CD14-positive monocyte (primary cell): ENCODE measurements at regions not wholly inside any gene's neighbourhood (a gene's known extent, or its start where the extent isn't known, plus 50 kb on each side); places are given as distances from the start of the nearest gene placed in this dataset.

Experiments used
- DNase-seq, 3 donors: peaks; one replicate each; pipeline ENCODE4 v3.0.0-alpha.2; 2011 to 2022
- H2AFZ ChIP-seq: 2 replicates; pipeline ENCODE4 v1.6.0; 2012; ENCODE audit warnings: mild to moderate bottlenecking, low read depth, low read length, inconsistent platforms; ENCODE audit not compliant: insufficient read depth, poor library complexity, severe bottlenecking
- H3K27ac ChIP-seq, 2 donors: 1 replicate in 1 of 2; 2 replicates in 1 of 2; pipeline ENCODE4 v1.5.1; 2012 to 2013; ENCODE audit warnings: low read length in 2 of 2, control low read depth in 1 of 2, inconsistent platforms in 1 of 2, low read depth in 1 of 2, mild to moderate bottlenecking in 1 of 2
- H3K27me3 ChIP-seq, 2 donors: one replicate each; pipeline versions ENCODE4 v1.6.0 to v1.6.1; 2011 to 2013; ENCODE audit warnings: low read length in 2 of 2; ENCODE audit not compliant: control insufficient read depth in 2 of 2, insufficient read depth in 2 of 2
- H3K36me3 ChIP-seq, 2 donors: replicated peaks in 1 of 2; 1 replicate in 1 of 2; 2 replicates in 1 of 2; pipeline versions ENCODE4 v1.5.1 to v1.6.1; 2012 to 2013; ENCODE audit warnings: low read length in 2 of 2, control low read depth in 1 of 2, inconsistent platforms in 1 of 2, mild to moderate bottlenecking in 1 of 2; ENCODE audit not compliant: insufficient read depth in 2 of 2, control insufficient read depth in 1 of 2
- H3K4me1 ChIP-seq, 2 donors: 1 replicate in 1 of 2; 2 replicates in 1 of 2; pipeline versions ENCODE4 v1.5.1 to v1.6.1; 2012 to 2013; ENCODE audit warnings: low read length in 2 of 2, control low read depth in 1 of 2, inconsistent platforms in 1 of 2, mild to moderate bottlenecking in 1 of 2, moderate library complexity in 1 of 2; ENCODE audit not compliant: insufficient read depth in 2 of 2, control insufficient read depth in 1 of 2
- H3K4me2 ChIP-seq: replicated peaks from 2 replicates; pipeline ENCODE3; 2012; ENCODE audit warnings: low read length, moderate library complexity, mild to moderate bottlenecking; ENCODE audit not compliant: poor library complexity, severe bottlenecking; ENCODE audit errors: extremely low read depth
- H3K4me3 ChIP-seq, 3 experiments: fragments of 200-600 bp in 1 of 3; sonication (generic) in 1 of 3; replicated peaks in 1 of 3; 1 replicate in 2 of 3; 2 replicates in 1 of 3; pipeline ENCODE4 v1.5.1; 2011 to 2013; ENCODE audit warnings: low read length in 3 of 3, mild to moderate bottlenecking in 3 of 3, control low read depth in 2 of 3, low read depth in 2 of 3, inconsistent platforms in 1 of 3, moderate library complexity in 1 of 3
- H3K79me2 ChIP-seq: 2 replicates; pipeline ENCODE4 v1.6.0; 2012; ENCODE audit warnings: mild to moderate bottlenecking, control low read depth, inconsistent platforms, low read length, moderate library complexity; ENCODE audit not compliant: insufficient read depth
- H3K9ac ChIP-seq: 2 replicates; pipeline ENCODE4 v1.6.0; 2017; ENCODE audit warnings: low read length, mild to moderate bottlenecking; ENCODE audit not compliant: insufficient read depth, poor library complexity, severe bottlenecking
- H3K9me3 ChIP-seq, 2 donors: replicated peaks in 1 of 2; 1 replicate in 1 of 2; 2 replicates in 1 of 2; pipeline versions ENCODE4 v1.5.1 to v1.6.1; 2012 to 2013; ENCODE audit warnings: low read length in 2 of 2, control low read depth in 1 of 2; ENCODE audit not compliant: control insufficient read depth in 1 of 2, insufficient read depth in 1 of 2
- H4K20me1 ChIP-seq: 2 replicates; pipeline ENCODE4 v1.6.0; 2012; ENCODE audit warnings: mild to moderate bottlenecking, low read length, control low read depth, moderate library complexity; ENCODE audit not compliant: insufficient read depth
- H3K27ac Mint-ChIP-seq, 7 donors: one replicate each; pipeline ENCODE4 v1.8.0; 2020; ENCODE audit warnings: mild to moderate bottlenecking in 7 of 7, mixed read lengths in 7 of 7, moderate library complexity in 6 of 7, inconsistent platforms in 2 of 7
- H3K27me3 Mint-ChIP-seq, 3 donors: one replicate each; pipeline ENCODE4 v1.8.0; 2021 to 2022; ENCODE audit warnings: low read depth in 3 of 3, mild to moderate bottlenecking in 3 of 3, mixed read lengths in 3 of 3, moderate library complexity in 3 of 3, inconsistent platforms in 1 of 3
- H3K36me3 Mint-ChIP-seq, 2 donors: one replicate each; pipeline ENCODE4 v1.8.0; 2020; ENCODE audit warnings: mixed read lengths in 2 of 2, inconsistent platforms in 1 of 2, mild to moderate bottlenecking in 1 of 2
- H3K4me1 Mint-ChIP-seq: one replicate; pipeline ENCODE4 v1.8.0; 2020; ENCODE audit warnings: mild to moderate bottlenecking, mixed read lengths
- H3K4me3 Mint-ChIP-seq, 2 donors: one replicate each; pipeline ENCODE4 v1.8.0; 2020; ENCODE audit warnings: mild to moderate bottlenecking in 2 of 2, mixed read lengths in 2 of 2, moderate library complexity in 1 of 2
- H3K9me3 Mint-ChIP-seq, 7 donors: one replicate each; pipeline ENCODE4 v1.8.0; 2020 to 2022; ENCODE audit warnings: mixed read lengths in 7 of 7, mild to moderate bottlenecking in 6 of 7, moderate library complexity in 6 of 7, inconsistent platforms in 2 of 7
- WGBS: methylation state at CpG from one replicate; pipeline ENCODE4 v1.1.5; 2013; ENCODE audit warnings: missing lambda C conversion rate; ENCODE audit not compliant: insufficient coverage; 5-methylcytosine and 5-hydroxymethylcytosine counted together
- intact Hi-C, 2 donors: fragments of 100-400 bp; cut with micrococcal nuclease; formaldehyde crosslinking; loops; one replicate each; pipeline versions ENCODE4 v1.15.0 to v1.15.1; 2023
- TF ChIP-seq, protein P1 (sequence below): fragments of 200-600 bp; IDR thresholded peaks from one replicate; pipeline ENCODE4 v1.8.0; 2022; ENCODE audit warnings: antibody characterized with exemption, mild to moderate bottlenecking

DNA sequence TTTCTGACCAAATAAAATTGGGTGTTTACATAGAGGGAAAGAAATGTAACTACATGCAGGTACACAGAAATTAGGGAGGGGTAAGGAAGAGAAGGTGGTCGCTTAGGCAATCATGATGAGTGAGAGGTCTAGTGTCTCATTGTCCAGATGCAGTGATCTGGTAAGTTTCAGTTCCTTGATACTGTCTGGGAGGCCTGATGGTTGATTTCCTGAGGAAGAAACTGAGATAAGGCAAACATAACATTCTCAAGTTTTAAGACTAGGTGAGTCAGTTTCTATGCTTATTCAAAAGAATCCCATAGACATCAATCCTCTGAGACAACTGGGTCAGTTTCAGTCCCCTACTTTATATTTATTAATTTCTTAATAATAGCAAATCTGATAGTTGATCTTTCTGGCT lies 843.3 kb upstream of the CDH10 start:
- Mint-ChIP-seq H3K36me3 (no peaks in the 10 kb centered on the region), H3K4me1 (peaks cover 16% of the 10 kb centered on the region), H3K4me3 (no peak overlapping the region), H3K27me3 (no peaks in the 10 kb centered on the region), H3K9me3 (peaks cover 0 to 7% (median 1%) of the 10 kb centered on the region in 7 donors), H3K27ac (no peak overlapping the region)
- H3K36me3 ChIP-seq = no peaks in the 10 kb centered on the region
- no peak overlapping the region for H3K4me3 ChIP-seq
- intact Hi-C loops = no loop called here
- H3K27ac ChIP-seq = no peak overlapping the region
- H3K27me3 ChIP-seq = no peaks in the 10 kb centered on the region
- no peak overlapping the region for H3K9ac ChIP-seq
- peaks cover 0 to 13% of the 10 kb centered on the region in 2 donors for H3K4me1 ChIP-seq
- 8% methylated on average over 1 of the region's 1 CpG for WGBS
- no peaks in the 10 kb centered on the region for H4K20me1 ChIP-seq
- no peak for DNase-seq
- no peaks in the 10 kb centered on the region for H3K9me3 ChIP-seq
- no peak overlapping the region for H3K4me2 ChIP-seq
- H3K79me2 ChIP-seq = no peaks in the 10 kb centered on the region
- TF ChIP-seq, protein P1, sequence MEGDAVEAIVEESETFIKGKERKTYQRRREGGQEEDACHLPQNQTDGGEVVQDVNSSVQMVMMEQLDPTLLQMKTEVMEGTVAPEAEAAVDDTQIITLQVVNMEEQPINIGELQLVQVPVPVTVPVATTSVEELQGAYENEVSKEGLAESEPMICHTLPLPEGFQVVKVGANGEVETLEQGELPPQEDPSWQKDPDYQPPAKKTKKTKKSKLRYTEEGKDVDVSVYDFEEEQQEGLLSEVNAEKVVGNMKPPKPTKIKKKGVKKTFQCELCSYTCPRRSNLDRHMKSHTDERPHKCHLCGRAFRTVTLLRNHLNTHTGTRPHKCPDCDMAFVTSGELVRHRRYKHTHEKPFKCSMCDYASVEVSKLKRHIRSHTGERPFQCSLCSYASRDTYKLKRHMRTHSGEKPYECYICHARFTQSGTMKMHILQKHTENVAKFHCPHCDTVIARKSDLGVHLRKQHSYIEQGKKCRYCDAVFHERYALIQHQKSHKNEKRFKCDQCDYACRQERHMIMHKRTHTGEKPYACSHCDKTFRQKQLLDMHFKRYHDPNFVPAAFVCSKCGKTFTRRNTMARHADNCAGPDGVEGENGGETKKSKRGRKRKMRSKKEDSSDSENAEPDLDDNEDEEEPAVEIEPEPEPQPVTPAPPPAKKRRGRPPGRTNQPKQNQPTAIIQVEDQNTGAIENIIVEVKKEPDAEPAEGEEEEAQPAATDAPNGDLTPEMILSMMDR = no peak
- no peak overlapping the region for H2AFZ ChIP-seq

DNA sequence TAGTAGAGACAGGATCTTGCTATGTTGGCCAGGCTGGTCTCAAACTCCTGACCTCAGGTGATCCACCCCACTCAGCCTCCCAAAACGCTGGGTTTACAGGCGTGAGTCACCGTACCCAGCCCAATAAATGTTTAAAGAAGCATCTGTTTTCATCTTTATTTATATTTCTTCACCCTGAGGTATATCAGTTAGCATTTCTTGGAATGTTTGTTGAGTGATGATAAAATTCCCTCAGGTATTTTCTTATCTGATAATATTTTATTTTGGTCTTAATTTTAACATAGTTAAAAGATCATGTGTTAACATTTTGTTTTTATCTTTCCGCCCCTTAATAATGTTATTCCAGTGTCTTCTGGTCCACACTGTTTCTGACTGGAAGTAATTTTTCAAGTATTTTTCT lies 839.6 kb upstream of the CDH10 start:
- no peak for DNase-seq
- Histone ChIP-seq H3K36me3 (no peaks in the 10 kb centered on the region), H3K27me3 (no peaks in the 10 kb centered on the region), H3K9ac (no peak overlapping the region), H3K4me3 (no peak overlapping the region), H3K79me2 (no peaks in the 10 kb centered on the region), H3K27ac (no peak overlapping the region), H4K20me1 (no peaks in the 10 kb centered on the region), H2AFZ (no peak overlapping the region), H3K4me1 (peaks cover 0 to 11% of the 10 kb centered on the region in 2 donors), H3K4me2 (no peak overlapping the region), H3K9me3 (no peaks in the 10 kb centered on the region)
- Mint-ChIP-seq H3K4me1 (peaks cover 7% of the 10 kb centered on the region), H3K9me3 (peaks cover 0 to 7% (median 1%) of the 10 kb centered on the region in 7 donors), H3K4me3 (no peak overlapping the region), H3K36me3 (no peaks in the 10 kb centered on the region), H3K27me3 (no peaks in the 10 kb centered on the region), H3K27ac (no peak overlapping the region)
- TF ChIP-seq, protein P1 = no peak
- intact Hi-C loops = no loop called here
- WGBS = no CpG with 5 or more reads among the region's 4 CpGs
